ENCODE measurements at regions not wholly inside any gene's neighbourhood (a gene's known extent, or its start where the extent isn't known, plus 50 kb on each side); places are given as distances from the start of the nearest gene placed in this dataset.
"Not testable (repeated sequence)": the region's sequence is repeated elsewhere in the genome, so short reads cannot be mapped to it uniquely, and the experiment has no call there.

DNA sequence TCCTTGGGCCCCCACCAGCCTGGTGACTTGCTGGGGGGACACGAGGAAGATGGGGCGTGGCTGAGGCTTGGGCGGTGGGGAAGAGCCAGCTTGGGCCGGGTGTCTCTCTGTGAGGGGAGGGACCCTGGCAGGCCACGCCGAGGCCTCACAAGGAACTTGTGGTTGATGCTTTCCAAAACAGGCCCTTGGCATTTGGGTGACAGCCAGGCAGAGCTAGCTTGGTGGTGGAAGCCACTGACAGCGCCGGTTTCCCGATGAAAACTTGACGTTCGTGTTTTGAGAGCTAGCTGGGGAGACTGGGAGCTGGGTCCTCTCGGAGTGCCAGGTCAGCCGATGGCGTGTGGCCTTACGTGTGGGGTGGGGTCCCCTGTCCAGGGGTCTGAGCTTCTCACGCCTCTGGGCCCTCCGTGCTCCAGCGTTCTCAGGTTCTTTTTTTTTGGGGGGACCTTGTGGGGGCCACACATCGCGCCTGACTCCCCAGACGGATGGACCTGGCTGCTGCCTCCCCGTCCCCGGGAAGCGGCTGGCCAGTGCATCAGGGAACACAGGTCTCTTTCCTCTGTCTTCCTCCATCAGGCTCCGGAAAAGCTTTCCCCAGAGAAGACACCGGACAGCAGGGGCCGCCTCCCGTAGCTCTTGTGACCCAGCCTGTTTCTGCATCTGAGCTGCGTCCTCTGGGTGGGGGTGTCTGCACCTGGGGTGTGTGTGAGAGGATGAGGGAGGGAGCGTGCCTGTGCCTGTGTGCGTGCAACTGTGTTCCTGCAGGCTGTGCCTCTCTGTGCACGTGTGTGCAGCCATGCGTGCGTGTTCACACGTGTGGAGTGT is 129.3 kb upstream of the LPCAT1 start:
- DNase-seq (ENCODE audit: low read depth) = no peak

DNA sequence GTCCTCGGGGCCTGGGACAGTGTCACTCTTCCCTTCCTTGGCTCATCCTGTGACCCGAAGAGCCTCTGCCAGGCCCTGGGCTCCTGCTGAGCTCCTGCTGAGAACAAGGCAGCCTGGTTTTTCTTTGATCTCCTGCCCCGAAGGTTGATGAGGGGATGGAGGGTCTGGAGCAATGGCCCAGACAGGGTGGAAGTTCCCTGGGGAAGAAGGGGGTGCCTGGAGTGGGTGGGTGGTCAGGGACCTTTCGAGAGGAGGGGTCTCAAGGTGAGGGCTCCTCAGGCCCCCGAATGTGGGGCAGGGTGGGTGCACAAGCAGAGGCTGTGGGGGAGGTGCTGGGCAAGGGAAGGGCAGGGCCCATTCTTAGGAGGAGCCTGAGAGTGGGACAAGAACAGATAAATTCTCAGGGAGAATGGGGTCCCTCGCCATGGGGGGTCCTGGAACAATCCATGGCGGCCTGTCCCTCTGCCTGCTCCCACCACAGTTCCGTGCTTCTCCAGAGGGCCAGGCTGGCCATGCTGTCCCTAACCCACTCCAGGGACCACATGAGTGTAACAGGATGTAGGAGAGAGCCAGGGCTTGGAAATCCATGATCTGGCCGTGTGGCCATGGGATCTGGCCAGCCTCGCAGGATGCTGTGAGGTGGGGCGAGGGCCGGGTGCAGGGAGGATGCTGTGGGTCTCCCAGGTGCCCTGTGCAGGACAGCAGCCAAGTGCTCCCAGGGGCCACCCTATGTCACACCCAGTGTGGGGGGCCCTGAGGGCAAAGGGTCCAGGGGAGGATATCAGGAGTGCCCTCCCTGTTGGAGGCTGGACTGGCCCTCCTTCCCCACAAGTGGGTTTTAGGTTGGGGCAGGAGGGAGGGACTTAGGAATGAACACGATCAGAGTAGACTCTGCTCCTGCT is 128.5 kb upstream of the LPCAT1 start:
- no peak for DNase-seq (ENCODE audit: low read depth)

DNA sequence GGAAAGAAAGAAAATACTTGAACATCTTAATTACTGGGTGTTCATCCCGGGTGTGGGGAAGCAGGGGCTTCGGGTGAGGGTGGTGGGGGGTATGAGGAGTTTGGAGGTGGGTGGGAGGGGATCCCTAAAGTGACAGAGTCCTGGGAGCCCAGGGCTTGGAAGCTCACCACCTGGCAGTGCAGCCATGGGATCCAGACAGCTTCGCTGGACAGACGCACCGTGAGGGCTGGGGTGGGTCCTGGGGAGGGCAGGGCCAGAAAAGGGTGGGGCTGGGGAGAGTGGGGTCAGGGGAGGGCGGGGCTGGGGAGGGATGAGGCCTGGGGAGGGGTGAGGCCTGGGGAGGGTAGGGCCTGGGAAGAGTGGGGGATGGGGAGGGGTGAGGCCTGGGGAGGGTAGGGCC is 127.5 kb upstream of the LPCAT1 start:
- DNase-seq (ENCODE audit: low read depth) = no peak

DNA sequence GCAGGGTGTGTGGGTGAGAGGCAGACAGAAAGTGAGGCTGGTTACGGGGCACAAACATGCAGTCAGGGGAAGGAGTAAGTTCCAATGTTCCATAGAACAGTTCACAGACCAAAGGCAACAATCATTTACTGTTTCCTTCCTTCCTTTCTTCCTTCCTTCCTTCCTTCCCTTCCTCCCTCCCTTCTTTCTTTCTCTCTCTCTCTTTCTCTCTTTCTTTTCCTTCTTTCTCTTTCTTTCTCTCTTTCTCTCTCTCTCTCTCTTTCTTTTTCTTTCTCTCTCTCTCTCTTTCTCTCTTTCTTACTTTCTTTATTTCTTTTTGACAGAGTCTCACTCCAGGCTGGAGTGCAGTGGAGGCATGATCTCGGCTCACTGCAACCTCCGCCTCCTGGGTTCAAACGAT is 125.8 kb upstream of the LPCAT1 start:
- DNase-seq (ENCODE audit: low read depth) = no peak

DNA sequence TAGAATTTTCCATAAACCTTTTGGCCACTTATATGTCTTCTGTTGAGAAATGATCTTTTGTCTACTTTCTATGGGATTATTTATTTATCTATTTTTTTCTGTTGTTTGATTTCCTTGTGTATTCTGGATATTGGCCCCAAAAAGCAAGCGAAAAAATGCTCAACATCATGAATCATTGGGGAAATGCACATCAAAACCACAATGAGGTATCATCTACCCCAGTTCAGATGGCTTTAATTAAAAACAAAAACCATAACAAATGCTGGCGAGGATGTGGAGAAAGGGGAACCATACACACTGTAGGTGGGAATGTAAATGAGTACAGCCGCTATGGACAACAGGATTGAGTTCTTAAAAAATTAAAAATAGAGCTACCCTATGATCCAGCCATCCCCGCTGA is 125.0 kb upstream of the LPCAT1 start:
- DNase-seq (ENCODE audit: low read depth) = no peak

DNA sequence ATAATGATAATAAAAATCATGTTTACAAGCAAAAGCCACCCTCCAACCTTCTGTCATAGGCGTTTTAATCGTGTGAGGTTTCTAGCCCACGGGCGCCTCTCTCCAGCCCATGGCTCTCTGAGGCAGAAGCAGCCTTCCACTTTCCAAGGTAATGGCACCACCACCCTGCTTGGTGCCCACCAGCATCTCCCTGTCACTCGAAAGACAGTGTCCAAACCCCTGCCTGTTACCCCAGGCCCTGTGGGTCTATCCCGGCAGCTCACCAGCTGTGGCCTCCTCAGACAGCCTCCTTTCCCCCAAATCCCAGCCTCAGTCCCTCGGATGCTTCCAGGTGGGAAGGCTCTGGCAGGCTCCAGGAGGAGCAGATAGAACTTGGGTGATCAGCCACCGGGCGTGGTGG is 123.8 kb upstream of the LPCAT1 start:
- no peak for DNase-seq (ENCODE audit: low read depth)

DNA sequence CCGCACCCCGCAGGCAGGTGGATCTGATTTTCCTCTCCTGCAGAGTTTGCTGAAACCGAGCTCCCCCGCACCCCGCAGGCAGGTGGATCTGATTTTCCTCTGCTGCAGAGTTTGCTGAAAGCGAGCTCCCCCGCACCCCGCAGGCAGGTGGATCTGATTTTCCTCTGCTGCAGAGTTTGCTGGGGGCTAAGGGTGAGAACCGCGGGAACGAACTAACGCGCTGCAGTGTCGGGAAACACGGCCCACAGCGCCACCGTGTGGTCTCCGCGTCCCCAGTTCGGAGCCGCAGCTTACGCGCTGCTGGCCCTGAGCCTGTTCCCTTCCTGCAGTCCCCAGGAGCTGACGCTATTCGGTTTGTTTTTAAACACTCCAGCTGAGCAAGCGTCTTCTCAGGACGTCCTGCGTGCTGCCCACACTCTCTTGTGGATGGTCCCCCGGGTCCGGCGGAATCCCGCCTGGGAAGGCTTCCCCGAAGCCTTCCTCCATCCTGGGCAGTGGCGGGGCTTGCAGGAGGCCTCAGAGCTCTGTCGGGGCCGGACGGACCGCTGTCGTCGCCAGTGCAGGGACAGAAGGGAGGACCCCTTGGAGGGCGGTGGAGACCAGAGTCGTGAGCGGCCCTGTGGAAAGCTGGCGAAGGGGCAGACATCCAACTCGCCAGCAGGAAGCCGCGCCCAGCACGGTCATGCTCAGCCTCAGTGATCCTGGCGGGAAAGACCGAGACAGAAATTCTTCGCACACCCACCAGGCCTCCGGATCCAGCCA is 121.2 kb upstream of the LPCAT1 start:
- peak; percentile 62 for DNase-seq (ENCODE audit: low read depth)

DNA sequence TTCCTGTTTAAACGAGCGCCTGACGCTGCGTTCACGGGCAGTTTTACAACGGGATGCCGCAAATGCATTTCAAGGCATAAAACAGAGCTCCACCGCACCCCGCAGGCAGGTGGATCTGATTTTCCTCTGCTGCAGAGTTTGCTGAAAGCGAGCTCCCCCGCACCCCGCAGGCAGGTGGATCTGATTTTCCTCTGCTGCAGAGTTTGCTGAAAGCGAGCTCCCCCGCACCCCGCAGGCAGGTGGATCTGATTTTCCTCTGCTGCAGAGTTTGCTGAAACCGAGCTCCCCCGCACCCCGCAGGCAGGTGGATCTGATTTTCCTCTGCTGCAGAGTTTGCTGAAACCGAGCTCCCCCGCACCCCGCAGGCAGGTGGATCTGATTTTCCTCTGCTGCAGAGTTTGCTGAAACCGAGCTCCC is 120.6 kb upstream of the LPCAT1 start:
- DNase-seq (ENCODE audit: low read depth) = not testable (repeated sequence)

DNA sequence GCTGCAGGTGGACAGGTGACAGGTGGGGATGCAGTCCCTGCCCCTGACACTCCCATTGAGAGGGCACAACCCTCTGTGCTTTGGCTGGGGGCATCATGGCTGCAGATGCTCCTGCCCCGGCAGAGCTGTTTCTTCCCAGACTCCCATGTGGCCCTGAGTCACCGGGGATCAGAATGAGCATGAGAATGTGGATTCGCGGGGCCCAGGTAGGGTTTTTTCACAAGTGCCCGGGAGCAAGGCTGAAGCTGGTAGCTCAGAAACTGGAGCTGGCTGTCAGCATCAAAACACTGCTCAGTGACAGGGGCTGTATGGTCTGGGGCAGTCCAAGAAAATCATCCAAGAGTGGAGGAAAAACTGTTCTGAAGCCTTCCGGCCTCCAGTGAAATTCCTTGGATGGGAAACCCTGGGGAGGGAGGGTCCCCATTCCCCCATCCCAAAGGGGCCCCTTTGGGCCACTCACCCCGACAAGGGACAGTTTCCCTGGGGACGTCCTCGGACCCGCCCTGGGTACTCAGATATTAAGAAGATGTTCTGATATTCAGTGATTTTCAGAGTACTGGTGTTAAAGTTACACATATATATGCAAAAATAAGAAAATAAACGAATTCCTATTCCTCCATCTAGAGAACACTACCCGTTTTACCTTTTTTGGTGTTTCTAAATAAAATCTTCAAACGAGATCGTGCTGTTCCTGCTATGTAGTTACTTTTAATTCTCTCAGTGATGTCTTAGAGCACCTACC is 120.1 kb upstream of the LPCAT1 start:
- no peak for DNase-seq (ENCODE audit: low read depth)

DNA sequence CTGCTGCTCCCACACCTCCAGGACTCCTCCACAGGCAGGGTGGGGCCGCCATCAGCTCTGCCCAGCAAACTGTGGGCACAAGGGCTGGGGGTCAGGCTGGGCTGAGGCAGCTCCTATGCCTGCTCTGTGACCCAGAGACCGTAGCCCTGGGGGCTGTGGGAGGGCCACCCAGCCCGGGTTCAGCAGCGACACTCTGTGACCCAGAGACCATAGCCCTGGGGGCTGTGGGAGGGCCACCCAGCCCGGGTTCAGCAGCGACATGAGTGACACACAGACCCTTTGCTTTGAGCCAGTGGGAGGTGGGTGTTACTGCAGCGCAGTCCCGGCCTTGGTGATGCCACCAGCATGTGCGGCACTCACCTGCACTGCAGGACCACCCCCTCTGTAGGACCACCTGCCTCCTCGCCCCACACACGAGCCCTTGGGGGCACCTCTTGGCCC is 118.9 kb upstream of the LPCAT1 start:
- DNase-seq (ENCODE audit: low read depth) = no peak

DNA sequence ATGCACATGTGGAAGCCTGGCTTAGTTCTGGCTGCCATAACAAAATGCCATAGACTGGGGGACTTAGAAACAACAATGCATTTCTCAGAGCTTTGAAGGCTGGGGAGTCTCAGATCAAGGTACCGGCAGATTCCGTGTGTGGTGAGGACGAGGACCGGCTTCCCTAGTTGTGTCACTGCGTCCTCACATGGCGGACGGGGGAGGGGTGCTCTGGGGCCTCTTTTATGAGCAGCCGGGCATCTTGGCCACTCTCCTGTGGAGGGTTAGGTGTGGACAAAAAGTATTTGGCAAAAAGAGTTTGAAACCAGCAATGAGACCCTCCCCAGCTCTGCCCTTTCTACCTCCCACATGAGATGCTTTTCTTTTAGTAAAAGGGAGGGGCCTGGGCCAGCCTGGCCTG is 118.5 kb upstream of the LPCAT1 start:
- no peak for DNase-seq (ENCODE audit: low read depth)

DNA sequence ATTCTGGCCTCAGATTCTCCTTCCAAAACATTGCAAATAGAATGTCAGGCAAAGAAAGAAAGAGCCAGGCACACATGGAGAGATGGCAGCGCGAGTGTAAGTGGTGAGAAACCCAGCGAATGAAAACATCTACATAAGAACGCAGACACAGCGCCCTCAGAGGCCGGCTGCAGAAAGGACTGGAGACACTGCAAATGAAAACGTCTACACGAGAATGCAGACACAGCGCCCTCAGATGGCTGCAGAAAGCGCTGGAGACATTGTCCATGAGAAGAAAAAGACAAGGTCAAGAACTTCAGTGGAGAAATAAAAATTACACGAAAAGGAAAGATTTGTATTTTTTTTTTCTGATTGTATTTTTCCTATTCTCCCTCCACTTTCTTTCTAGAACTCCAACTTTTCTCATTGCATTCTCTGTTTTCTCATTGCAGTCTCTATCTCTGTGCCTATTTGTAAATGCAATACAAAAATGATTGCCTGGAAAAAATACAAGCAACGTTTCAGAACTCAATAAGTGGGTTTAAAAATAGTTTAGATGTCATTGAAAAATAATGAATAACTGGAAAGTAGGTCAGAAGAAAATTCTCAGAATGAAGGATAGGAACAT is 117.9 kb upstream of the LPCAT1 start:
- peak; percentile 35 for DNase-seq (ENCODE audit: low read depth)

DNA sequence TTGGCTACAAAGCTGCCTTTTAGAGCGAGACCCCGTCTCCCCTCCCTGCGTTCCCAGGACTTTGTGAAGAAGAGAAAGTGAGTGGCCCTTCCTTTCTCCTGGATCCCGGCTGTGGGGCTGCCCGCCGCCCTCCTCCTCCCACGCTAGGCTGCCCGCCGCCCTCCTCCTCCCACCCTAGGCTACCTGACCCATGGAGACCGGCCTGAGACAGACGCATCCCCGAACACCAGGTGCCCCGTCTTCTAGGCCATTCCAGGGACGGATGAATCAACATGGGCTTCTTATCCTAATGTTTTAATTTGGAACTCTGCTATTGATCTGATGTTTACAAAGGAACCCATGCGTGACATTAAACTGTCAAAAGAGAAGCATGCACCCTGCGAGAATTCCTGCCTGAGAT is 117.3 kb upstream of the LPCAT1 start:
- DNase-seq (ENCODE audit: low read depth) = no peak

DNA sequence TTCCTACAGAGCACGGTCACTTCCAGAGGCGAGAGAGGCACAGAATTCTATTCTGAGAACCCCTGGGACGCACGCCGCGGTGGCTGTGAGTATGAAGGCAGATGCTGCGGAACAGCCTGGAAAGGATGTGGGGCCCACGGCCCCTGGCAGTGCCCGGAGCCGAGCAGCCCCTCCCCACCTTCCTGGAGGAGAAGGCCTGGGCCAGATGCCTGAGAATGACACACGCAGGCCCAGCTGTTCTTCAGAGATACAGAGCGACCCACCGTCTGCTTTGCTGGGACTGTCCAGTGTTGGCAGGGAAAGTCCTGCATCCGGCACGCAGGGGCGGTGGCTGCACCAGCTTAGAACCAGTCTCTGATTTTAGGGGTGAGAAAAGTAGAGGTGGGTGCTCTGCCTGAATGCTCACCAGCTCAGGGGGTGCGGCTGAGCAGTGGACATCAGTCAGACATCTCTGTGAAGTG is 116.7 kb upstream of the LPCAT1 start:
- DNase-seq (ENCODE audit: low read depth) = no peak

DNA sequence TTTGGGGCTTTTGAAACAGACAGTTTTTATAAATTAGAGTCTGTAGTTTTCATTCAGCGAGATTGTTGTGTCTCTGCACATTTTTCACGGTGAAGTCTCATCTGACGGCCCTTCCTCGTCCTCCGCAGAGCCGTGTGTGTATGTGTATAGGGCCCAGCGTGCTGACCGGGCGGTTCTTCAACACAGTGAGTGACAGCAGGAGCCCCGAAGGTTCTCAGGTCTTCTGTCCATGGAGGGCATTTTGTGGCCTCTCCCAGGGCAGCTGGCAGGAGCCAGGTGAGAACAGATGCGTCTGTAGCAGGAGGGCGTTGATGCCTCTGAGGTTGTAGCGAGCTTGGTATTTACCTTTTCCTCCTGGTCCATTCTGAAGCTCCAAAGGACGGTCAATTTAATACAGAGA is 116.0 kb upstream of the LPCAT1 start:
- no peak for DNase-seq (ENCODE audit: low read depth)

DNA sequence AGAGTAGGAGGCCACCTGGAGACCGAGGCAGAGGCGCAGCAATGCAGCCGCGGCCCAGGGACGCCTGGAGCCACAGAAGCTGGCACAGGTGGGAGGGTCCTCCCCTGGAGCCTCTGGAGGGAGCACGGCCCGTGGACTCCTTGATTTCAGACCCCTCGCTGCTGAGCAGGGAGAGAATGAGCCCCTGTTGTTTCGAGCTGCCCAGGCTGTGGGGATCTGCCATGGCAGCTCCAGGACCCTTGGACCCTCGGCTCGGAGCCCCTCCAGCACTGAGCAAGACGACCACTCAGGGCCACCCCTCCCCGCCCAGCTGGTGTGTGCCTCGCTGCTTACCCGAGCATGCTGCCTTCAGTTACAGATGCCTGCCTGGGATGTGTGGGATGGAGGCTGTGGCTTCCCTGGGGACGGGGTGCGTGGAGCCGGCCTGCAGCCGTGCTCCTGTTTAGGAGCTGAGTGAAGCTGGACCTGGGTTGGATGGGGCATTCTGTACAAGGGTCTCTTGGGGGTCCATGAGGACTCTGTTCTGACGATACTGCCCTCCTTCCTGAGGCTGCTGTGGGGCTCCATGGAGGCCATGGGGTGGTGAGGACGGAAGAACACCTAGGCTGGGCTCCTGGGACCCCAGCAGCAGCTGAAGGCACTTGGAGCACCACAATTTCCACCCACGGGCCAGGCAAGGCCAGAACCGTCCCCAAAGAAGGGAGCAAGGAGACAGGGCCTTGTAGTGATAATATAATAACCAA is 115.1 kb upstream of the LPCAT1 start:
- DNase-seq (ENCODE audit: low read depth) = no peak

DNA sequence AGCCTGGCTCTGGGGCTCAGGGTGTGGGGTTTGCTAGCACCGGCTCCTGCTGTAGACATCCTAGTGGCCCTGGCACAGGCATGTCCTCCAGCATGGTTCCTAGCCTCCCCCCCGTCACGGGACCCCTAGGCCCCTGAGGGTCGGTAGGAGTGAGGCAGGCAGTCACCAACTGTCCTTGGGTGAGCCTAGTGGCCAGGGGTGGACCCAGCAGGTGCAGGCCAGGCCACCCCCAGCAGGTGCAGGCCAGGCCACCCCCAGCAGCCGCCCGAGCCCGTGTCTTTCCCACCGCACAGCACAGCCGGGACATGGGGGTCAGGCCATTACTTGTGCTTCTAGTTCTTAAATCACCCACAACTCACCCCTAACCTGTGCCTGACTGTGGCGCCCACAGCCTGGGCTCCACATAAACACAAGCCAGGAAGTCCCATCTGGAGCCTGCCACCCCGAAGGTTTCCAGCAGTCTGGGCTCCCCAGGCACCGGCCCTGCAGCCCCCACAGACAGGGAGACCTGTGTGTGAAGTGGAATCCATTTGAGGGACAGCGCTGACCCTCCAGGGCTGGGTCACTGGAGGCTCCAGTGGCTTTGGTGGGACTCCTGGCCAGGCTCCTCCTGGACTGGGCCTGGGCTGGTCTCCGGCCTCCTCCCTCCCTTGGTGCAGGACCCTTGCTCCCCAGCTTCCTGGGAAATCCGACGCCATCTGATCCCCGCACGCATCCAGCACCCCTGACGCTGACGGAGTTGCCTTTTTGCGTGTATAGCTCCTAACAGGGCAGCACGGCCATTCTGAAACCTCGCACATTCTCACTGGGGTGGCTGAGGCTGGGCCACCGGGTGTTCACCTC is 114.1 kb upstream of the LPCAT1 start:
- DNase-seq (ENCODE audit: low read depth) = no peak

DNA sequence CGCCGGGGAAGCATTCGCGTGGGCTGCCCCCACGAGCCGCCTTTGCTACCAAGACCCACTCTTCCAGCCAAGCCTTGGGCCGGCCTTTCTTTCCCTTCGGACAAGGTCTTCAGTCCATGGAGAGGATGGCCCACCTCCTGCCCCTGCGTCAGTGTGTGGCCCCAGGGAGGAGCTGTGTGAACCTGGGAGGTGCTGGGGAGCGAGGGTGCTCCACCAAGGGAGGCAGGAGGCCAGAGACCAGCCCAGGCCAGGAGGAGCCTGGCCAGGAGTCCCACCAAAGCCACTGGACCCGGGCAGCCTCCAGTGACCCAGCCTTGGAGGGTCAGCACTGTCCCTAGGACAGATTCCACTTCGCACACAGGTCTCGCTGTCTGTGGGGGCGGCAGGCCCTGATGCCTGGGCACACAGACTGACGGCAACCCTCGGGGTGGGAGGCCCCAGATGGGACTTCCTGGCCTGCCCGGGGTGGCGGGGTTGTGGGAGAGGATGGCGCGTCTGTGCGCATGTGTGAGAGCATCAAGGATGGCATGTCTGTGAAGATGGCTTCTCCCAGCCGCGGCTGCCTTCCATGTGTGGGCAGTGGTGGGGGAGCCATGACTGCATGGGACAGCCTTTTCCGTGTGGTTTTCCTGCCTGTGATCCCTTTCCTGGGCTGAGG is 113.3 kb upstream of the LPCAT1 start:
- DNase-seq (ENCODE audit: low read depth) = no peak

DNA sequence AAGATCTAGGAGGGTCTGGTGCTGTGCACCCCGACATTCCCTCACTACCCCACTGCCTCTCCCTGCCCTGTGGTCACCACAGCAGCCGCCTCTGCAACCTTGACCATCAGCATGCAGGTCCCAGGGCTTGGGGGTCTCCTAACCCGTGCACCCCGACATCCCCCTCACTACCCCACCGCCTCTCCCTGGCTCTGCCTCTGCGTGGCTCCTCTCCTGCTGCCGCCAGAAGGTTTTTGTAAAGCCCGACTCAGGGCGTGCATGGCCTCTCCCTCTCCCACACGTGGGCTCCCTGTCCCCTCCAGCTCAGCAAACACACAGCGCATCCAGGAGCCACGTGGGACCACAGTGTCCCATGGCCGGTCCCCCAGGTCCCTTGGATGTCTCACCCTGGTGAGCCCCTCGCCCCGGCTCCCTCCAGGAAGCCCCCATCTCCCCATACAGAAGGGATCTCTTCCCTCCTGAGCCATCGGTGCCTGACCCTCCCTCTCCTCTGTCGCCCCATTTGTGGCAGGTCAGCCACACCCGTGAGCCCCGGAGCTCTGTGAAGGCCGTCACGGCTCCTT is 112.5 kb upstream of the LPCAT1 start:
- not testable (repeated sequence) for DNase-seq (ENCODE audit: low read depth)
